HG03521 (cell line): ENCODE measurements at regions not wholly inside any gene's neighbourhood (a gene's known extent, or its start where the extent isn't known, plus 50 kb on each side); places are given as distances from the start of the nearest gene placed in this dataset.
"Not testable (repeated sequence)": the region's sequence is repeated elsewhere in the genome, so short reads cannot be mapped to it uniquely, and the experiment has no call there.

Experiments used
- ATAC-seq: cut with Tn5 transposase; IDR thresholded peaks from one replicate; pipeline ENCODE4 v1.9.1; 2021; ENCODE audit warnings: mild to moderate bottlenecking, moderate library complexity; ENCODE audit not compliant: unreplicated experiment

DNA sequence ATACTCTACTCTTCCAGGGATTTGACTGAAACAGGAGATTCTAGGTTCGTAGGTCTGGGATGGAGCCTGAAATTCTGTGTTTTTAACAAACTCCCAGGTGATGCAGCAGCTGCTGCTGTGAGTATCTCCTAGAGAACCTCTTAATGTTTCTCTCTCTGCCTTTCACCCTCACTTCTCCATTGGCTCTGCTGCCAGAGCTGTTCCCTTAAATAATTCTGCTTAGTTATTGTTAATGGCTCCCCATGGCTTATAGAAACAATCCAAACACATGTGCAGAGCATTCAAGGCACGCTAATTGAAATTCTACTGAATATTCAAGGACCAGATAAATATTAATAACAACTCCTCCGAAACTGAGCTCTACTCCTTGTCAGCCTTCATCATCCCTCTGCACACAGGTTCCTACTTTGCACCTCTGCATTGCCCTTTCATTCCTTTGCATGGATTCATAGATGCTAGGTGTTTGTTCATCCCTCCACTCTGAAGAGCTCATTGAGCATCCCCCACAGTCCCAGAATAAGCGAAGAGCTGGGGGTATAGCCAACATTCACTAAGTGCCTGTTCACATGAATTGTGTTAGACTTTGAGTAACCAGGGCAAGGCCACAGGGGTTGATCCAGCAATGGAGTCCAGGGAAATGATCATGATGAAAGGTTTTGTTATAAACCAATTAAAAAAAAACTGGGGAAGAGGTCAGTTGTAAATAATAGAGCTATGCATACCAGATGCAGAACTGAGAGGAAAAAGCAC is 488.4 kb upstream of the JAG1 start:
- no peak for ATAC-seq

DNA sequence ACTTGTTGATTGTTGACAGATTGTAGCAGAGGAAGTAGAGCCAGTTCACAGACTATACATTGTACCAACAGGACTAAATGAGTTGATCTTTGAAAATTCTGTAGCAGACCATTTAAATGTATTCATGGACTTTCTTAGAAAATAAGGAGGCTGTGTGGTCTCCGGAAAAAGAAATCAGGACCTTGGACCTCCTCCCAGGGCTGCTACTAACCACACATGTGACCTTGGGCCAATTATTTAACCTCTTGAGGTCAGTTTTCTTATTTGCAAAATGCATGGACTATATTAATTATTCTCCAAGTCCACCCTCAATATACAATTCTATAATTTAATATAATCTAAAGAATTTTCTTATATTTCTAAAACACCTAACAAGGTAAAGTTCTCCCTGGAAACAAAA is 492.0 kb upstream of the JAG1 start:
- no peak for ATAC-seq

DNA sequence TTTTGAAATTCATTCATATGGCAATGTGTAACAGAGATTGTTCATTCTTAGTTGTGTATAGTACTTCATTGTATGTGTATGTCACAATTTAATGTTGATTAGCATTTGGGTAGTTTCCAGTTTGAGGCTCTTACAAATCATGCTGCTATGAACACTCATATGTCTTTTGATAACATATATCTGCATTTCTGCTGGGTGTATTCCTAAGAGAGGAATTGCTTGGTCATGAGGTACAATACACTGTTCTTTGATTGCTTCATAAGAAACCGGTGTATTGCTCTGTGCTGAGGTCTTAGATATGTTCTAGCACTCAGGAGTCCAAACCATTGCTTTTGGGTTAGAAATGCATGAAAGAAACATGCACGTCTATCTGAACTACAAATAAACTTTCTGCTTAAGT is 492.9 kb upstream of the JAG1 start:
- ATAC-seq, result no peak

DNA sequence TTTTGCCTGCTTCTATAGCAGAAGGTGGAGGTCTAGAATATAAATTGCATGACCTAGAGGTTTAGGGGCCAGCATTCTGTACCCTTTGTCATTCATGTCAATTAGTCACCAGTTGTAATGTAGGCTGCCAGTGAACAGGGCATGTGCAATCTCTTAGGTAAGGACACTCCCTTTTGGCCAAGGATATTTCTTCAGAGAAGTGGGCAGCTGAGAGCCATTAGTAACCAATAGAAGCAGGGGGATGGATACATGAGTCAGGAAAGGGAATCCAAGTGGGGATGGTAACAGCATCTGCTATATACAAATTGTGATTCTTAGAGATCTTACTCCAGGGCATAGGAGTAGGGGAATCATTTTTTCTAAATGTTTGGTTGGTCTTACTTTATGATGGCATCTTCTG is 494.2 kb upstream of the JAG1 start:
- ATAC-seq, result no peak

DNA sequence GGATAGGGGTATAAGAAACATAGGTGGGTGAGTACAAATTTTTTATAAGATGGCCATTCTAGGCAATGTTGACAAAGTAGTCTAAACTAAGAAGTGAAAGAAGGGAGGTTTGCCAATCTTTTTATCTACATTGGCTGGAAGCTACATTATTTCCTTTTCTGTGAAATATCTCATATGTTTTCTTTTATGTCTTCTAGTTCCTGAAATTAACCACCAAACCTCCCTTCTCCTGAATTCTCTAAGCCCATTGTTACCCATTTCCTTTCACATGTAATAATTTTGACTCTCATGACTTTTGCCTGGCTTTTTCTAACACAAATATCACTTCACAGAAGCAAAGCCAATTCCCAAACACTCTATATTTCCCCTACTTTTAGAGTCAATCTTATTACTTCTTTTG is 496.2 kb upstream of the JAG1 start:
- ATAC-seq, result no peak

DNA sequence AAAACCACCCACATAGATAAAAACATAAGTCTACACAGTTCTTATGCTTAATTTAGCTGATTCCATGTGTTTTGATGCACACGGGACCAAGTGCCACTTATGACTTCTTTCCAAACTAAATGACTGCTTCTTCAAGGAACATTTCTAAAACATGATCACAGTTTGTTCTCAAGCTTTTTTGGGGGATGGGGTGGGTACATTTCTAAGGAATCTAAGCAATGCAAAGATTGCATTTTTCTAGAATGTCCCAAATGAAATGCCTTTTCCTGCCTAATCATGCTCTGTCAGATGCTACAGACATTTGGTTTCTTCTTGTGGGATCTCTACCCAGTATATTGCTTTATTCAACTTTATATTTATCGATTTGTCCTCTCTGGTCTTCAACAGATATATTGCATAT is 496.8 kb upstream of the JAG1 start:
- no peak for ATAC-seq

DNA sequence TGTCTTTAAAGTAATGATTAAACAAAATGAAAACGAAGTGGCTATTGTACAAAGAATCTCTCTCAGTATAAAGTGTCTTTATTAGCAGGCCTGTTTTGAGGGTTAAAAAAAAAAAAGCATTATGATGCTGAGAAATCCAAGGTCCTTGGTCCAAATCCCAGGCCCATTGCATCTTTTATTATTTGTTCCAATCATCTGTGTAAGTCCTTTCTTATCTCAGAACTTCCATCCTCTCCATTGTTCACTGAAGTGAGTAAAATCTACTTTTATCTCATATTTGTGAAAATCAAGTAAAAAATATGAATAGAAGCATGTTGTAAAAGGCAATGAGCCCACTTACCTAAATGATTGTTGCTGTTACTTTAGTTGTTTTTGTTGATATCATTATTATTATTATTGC is 499.1 kb upstream of the JAG1 start:
- ATAC-seq, result no peak

DNA sequence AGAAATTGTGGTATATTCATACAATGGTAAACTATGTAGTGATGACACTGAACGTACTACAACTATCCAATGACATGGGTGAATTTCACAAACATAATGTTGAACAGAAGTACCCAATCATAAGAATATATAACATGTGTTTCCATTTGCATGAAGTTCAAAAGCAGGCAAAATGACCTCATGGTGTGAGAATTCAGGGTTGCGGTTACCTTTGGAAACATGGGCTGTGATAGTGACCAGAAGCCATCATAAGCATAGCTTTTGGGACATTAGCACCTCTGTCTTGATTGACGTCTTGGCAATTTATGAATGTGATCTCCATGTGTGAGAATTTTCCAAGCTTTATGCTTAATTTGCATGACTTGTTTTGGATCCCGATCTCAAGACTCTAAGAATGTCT is 500.1 kb upstream of the JAG1 start:
- no peak for ATAC-seq

DNA sequence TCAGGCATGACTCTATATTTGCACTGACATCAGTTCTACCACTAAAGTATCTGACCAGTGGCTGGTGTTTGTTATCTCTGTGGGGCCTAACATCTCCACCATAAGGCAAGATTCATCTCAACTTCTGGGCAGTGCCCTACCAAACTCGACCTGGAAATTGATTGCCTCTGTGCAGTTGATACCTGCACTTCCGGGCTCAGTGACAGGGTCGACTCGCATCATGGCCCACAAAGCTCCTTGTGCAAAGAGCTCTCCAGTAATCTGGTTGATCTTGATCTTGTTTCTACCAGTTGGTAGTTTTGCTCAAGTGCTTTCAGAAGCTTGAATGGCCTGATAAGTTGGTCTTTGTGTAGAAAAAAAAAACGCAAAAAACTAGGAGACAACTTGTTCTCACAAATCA is 501.1 kb upstream of the JAG1 start:
- ATAC-seq, result no peak

DNA sequence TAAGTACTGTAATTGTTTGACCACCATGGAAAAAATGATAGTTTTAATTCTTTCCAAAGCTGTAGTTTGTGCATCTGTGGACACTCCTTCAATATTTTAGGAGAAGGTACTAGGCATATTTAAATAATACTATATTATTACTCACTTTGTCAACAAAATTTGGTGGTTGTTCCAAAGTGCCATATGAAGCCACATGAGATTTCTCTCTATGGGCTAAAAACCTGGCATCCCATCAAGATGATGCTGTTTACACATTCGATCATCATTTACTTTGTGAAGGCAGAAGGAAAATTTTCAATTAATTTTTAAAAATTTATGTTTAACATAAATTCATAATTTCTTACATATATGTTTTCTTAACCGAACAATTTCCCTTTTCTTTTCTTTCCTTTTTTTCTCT is 502.6 kb upstream of the JAG1 start:
- ATAC-seq, result no peak

DNA sequence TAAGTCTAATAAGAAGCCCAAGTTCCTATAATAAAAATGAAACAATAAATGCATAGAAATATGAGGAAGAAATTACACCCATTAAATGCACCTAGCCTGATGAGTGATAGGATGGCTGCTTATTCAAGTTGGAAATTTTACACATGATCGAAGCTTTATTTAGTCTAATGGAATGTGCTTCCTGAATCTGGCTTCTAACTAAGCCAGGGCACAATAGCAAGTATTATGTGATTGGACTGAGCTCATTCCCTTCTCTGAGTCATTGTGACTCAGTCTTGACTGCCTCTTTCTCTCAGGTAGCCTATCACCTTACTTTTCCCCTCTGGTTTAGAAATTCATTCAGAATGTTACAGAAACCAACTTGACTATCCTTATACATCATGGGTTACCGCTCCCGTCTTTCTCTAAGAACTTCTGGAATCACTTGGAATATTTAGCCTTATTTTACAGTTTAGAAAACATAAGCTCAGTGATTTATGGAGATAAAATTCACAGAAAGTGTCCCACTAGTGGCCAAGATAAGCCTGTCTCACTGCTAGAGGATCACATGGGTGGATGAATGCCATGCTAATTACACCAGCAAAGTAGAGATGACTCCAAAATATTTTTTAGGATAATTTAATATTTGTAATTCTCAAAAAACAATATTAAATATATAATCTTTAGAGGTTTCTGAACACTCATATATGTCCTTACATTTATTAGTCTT is 505.3 kb upstream of the JAG1 start:
- ATAC-seq, result no peak

DNA sequence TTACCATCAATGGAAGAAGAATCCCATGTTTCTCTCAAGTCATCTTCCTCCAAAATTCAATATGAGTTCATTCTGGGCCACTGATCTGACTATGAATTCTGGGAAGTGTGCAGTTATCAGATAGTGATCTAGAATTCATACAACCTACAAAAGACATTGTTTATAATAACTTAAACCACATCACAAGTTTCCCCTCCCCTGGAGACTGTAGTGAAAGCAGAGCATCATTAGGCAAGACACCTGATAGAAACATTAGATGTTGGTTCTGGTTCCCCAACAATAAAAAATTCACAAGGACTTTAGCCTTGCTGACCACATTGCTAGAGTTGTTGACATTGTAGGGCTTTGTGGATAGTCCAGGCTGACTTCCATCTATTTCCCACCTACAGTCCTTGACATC is 506.4 kb upstream of the JAG1 start:
- ATAC-seq, result no peak

DNA sequence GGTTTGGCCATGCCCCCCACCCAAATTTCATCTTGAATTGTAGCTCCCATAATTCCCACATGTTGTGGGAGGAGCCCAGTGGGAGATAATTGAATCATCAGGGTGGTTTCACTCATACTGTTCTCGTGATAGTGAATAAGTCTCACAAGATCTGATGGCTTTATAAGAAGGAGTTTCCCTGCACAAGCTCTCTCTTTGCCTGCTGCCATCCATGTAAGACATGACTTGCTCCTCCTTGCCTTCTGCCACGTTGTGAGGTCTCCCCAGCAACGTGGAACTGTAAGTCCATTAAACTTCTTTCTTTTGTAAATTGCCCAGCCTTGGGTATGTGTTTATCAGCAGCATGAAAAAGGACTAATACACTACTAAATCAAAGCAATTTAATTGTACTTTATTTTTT is 507.3 kb upstream of the JAG1 start:
- ATAC-seq, result not testable (repeated sequence)

DNA sequence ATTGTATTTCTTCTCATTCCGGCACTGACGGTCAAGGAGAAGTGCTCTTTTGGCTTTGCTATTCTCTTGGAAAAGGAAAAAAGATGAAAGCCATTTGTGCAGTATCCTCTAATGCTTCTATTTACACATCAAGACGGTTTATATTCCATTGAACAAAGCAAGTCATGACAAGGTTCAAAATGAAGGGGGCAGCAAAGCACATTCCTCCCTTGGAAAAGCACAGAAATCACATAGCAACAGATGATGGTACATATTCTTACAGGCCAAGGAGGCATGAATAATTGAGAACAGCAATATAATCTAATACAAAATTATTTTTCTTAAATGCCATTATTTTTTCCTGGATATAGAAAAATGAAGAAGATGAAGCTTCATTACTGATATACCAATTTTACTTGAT is 508.2 kb upstream of the JAG1 start:
- ATAC-seq, result no peak

DNA sequence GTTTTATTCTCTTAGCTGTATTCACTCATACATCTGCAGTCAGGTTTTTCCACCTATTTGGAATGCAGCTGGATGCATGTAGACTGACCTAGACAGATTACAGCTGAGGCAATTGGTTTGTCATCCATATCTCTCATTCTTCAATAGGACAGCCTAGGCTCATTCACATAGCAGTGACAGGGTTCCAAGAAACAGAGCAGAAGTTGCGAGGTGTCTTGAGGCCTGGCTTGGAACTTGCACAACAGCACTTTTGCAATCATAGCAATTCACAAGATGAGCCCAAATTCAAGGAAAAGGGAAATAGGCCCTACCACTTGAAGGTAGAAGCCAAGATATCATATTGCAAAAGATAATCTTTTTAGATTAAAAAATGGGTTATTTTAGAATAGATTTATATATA is 508.9 kb upstream of the JAG1 start:
- ATAC-seq, result no peak

DNA sequence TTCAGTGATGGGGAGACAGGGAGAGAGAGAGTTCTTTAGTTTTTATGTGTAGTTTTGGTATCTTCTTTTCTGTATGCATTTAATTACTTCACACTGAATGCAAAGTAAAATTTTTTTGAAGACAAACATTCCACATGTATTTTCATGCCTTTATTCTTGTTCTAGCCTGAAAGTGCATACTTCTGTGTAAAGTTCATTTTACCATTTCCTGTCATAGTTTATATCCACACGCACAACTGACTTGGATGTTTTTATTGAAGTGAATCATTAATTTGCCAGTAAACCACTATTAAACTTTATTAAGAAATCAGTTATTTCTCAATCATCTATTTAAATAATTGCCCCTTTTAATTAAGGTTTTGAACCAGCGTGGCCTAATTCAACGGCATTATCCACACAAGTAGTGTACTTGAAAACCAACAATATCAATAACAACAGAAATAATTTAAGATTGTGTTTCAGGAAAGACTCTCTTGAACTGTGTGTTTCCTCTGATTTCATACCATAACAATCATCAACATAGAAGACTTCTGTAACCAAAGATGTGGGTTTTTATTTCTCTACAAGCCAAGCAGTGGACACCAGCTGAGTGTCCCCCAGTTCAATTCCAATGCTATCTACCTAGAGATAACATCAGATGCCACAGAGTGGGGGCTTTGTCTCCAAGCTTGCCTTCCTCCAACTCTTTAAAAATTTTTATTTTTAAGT is 512.7 kb upstream of the JAG1 start:
- no peak for ATAC-seq

DNA sequence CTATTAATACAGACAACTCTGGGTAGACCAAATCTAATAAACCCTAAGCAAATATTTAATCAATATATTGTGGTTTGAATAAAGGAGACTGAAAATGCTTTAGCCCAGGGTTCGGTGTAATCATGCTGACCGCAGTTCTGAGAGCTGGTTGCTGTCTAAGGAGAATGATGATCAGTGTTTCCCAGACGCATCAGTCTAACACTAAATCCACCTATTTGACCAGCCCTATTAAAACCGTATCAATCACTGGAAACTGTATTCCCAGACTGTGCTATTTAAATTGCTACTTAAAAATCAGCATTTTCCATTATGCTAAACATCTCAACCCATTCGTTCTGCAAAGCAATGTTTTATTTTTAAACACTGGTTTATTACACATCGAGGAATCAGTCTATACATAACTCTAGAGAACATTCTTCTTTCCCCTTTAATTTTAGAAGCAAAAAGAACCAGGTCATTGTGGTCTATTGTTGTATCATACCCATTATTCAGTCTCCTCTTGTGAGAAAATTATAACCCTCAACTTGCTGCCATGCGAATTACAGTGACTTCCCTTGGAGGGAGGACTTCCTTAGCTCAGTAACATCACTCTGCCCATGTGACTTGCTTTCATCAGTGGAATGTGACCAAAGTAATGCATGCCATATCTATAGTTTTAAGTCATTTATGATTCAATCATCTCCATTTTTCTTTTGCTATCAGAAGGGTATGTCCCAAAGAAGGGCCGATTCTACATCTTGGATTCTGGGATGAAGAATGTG is 515.2 kb upstream of the JAG1 start:
- ATAC-seq, result no peak

DNA sequence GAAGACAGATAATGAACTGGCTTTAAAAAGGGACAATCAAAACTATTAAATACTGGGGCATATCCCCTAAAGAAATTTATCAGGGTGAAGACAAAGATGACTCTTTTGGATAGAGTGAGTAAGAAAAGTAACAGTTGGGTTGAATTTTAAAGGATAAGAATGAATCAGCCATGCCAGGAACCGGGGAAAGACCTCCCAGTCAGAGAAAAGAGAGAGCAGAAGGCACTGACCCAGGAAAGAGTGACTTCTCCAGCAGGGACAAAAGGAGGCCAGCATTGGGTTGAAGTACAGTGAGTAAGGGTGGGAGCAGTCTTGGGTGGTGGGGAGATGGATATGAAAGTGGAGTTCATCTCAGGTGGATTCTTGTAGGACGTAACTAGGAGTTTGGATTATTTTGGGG is 516.9 kb upstream of the JAG1 start:
- ATAC-seq, result no peak

DNA sequence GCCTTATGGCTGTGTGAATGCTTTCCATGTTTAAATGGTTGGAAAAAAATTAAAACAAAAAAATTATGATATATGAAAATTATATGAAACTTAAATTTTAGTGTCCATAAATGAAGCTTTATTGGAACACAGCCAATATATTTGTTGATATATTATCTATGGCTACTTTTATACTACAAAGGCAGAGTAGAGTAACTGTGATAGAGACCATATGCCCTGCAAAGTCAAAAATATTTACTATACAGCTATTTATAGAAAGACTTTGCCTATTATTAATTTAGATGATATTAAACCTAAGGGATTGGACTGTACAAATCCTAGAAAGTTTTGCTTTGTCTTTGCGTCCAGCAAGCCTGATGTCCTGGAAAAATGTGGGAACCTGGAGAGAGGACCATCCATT is 518.3 kb upstream of the JAG1 start:
- no peak for ATAC-seq

DNA sequence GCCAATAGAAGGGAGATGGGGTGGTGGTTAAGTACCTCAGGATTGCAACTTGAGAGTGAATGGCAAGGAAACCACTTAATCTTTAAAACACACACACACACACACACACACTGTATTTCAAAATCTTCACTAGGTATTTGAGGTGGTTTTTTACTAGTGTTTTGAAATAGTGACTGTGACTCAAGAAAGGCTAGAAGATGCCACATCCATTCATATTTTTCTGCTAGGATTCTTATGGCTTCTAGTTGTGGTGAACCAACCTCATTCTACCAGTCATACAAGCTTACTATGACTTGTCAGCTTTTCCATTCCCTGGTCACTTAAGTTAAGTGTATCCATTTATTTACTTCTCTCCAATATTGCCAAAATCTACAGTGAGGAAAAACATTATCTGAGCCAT is 519.4 kb upstream of the JAG1 start:
- ATAC-seq, result no peak

DNA sequence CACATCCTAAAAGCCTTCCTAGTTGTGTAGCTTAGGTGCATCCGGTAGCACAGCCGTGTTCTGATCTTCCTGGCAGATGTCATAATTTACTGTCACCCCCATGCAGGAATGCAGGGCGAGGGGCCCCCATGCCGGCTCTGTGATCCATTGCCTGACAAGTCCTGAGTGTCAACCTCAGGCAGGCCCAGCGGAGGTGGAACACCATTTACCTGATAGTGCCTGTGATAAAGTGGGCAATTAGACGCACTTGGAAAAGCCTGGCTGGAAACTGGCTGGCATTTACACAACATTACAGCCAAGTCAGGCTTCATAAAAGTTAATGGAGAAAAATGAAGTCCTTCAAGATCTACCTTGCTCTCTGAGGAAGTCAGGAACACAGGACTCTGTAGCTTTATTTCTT is 521.4 kb upstream of the JAG1 start:
- ATAC-seq, result no peak
